ENCODE measurements at regions not wholly inside any gene's neighbourhood (a gene's known extent, or its start where the extent isn't known, plus 50 kb on each side); places are given as distances from the start of the nearest gene placed in this dataset.
"Not testable (repeated sequence)": the region's sequence is repeated elsewhere in the genome, so short reads cannot be mapped to it uniquely, and the experiment has no call there.

- DNase-seq: peak; percentile 9
Measured at GRCh38 chr9:72471096-72471495, 50.3 kb upstream of the TMC1 start.

- no peak for DNase-seq
Measured at GRCh38 chr9:72467766-72468738, 53.4 kb upstream of the TMC1 start.

GRCh38 chr9:72465593-72465984 lies 55.8 kb upstream of the TMC1 start:
- DNase-seq: no peak

GRCh38 chr9:72464857-72465592 lies 56.4 kb upstream of the TMC1 start:
- DNase-seq: peak; percentile 30

- no peak for DNase-seq
Measured at GRCh38 chr9:72462340-72462739, 59.1 kb upstream of the TMC1 start.

- DNase-seq: no peak
Measured at GRCh38 chr9:72460342-72461312, 60.8 kb upstream of the TMC1 start.

GRCh38 chr9:72459308-72459707 lies 62.1 kb upstream of the TMC1 start:
- DNase-seq: no peak

GRCh38 chr9:72458153-72458552 lies 63.3 kb upstream of the TMC1 start:
- no peak for DNase-seq

GRCh38 chr9:72457366-72457765 lies 64.0 kb upstream of the TMC1 start:
- no peak for DNase-seq

GRCh38 chr9:72454871-72455491 lies 66.4 kb upstream of the TMC1 start:
- peak; percentile 78 for DNase-seq

GRCh38 chr9:72453797-72454196 lies 67.6 kb upstream of the TMC1 start:
- DNase-seq: no peak

- not testable (repeated sequence) for DNase-seq
Measured at GRCh38 chr9:72446241-72446640, 75.2 kb upstream of the TMC1 start.

- DNase-seq: no peak
Measured at GRCh38 chr9:72445306-72445995, 76.0 kb upstream of the TMC1 start.

GRCh38 chr9:72444435-72444834 lies 77.0 kb upstream of the TMC1 start:
- no peak for DNase-seq

- DNase-seq: no peak
Measured at GRCh38 chr9:72443855-72444254, 77.6 kb upstream of the TMC1 start.

- no peak for DNase-seq
Measured at GRCh38 chr9:72441848-72442607, 77.0 kb upstream of the ZFAND5 start.

GRCh38 chr9:72440992-72441847 lies 76.2 kb upstream of the ZFAND5 start:
- peak; percentile 17 for DNase-seq

GRCh38 chr9:72440378-72440777 lies 75.4 kb upstream of the ZFAND5 start:
- no peak for DNase-seq

- DNase-seq: not testable (repeated sequence)
Measured at GRCh38 chr9:72433616-72434267, 68.7 kb upstream of the ZFAND5 start.

Data from NCI-H69 (cell line).